Stimulated activated CD4-positive, alpha-beta T cell treated with anti-CD3 and anti-CD28 coated beads, Interleukin-4, amount 100 ng/mL, for 48 hours (primary cell): ENCODE measurements at regions not wholly inside any gene's neighbourhood (a gene's known extent, or its start where the extent isn't known, plus 50 kb on each side); places are given as distances from the start of the nearest gene placed in this dataset.
"Not testable (repeated sequence)": the region's sequence is repeated elsewhere in the genome, so short reads cannot be mapped to it uniquely, and the experiment has no call there.

Source experiments
- DNase-seq, 2 donors: peaks; one replicate each; pipeline ENCODE4 v3.0.0-alpha.2; 2020; ENCODE audit warnings: low read depth in 2 of 2

DNA sequence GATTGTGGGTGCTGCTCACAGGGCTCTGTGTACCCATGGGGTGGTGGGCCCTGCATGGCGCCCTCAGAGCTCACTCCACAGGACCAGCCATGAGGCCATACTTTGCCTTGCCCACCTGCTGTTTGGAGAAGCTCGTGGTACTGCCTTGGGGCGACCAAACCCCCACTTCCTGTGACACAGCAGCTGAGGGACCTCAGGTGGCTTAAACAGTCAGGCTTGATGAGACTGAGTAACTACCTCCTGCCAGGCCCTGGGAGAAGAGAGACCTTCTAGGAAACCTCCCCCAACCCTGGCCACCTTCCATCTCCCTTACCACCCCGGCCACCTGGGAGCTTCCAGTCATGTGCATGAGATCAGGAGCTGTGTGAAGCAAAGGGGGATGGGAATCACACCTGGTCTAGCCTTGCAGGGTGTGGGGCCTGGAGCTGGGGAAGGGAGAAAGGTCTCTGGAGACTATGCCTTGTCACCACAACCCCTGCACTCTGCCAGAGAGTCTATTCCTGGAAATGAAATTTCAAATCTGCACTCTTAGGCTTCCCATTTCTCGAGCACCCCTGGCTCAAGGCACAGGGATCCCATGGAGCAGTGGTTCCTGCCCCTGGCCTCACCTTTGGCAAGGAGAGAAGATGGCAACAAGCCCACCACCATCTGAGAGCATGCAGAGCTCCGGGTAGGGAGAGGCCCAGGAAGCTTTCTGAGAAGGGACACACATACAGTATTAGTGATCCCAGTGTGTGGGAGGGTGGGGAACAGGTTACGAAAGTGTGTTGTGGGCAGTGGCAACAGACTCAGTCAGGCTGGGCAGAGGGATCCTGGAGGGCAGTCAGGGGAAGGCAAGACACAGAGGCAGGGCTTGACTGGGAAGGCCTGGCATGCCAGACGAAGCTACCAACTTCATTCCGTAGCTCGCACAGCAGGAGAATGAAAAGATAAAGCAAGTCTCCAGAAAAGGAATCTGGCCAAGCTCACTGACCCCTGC lies 125.0 kb downstream of the URI1 start:
- DNase-seq, result no peak

DNA sequence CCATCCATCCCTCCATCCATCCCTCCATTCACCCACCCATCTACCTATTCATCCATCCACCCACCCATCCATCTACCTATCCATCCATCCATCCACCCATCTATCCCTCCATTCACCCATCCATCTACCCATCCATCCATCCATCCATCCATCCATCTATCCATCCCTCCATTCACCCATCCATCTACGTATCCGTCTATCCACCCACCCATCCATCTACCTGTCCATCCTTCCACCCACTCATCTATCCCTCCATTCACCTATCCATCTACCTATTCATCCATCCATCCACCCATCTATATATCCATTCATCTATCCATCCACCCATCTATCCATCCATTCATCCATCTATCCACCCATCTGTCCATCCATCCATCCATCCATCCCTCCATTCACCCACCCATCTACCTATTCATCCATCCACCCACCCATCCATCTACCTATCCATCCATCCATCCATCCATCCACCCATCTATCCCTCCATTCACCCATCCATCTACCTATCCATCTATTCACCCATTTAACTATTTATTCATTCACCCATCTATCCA lies 126.0 kb downstream of the URI1 start:
- not testable (repeated sequence) for DNase-seq

DNA sequence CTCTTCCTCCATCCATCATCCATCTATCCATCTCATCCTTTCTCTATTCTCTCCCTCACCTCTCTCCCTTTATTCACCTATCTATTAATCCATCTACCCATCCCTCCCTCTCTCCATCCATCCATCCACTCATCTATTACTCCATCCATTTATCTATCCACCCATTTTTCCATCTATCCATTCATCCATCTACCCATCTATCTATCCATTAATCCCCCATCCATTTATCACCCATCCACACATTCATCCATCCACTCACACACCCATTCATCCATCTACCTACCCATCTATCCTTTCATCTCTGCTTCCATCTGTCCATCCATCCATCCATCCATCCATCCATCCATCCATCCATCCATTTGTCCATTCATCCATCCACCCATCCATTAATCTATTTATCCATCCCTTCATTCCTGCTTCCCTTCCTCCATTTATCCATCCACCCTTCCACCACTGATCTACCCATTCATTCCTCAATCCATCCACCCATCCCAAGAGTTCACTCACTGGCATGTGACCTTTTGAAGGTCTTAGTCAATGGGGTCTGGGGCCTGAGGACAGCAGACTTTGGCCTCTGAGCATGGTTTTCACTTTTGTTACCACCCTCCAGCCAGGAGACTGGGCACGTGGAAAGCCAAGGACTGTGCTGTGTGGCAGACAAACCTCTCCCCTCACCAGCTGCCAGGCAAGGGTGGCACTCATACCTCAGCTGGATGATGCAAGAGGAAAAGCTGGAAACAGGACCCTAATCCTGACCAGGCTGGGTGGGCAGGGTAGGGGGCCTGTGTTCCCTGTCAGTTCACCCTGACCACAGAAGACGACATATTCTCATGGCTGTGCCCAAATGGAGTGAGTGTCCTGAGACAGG lies 126.7 kb downstream of the URI1 start:
- DNase-seq, result no peak

DNA sequence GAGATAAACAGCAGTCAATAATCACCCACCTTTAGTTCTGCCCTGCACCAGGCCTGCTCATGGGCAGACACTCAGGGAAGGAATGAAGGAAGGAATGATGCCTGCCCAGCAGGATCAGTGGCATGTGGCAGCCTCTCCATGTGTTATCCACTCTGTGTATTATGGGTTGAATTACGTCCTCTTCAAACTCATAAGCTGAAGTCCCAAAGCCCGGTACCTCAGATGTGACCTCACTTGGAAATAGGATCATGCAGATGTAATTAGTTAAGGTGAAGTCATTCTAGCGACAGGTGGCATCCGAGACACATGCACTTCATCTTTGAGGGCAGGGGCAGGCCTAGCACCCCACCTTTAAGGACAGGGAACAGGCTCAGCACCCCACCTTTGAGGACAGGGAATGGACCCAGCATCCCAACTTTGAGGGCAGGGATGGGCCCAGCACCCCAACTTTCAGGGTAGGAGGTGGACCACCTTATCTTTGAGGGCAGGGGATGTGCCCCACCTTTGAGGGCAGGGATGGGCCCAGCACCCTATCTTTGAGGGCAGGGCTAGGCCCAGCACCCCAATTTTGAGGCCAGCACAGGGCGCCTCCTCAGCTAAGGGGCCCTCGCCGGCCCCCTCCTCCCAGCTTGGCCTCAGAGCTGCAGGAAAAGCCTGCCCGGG lies 127.6 kb downstream of the URI1 start:
- DNase-seq, result no peak

DNA sequence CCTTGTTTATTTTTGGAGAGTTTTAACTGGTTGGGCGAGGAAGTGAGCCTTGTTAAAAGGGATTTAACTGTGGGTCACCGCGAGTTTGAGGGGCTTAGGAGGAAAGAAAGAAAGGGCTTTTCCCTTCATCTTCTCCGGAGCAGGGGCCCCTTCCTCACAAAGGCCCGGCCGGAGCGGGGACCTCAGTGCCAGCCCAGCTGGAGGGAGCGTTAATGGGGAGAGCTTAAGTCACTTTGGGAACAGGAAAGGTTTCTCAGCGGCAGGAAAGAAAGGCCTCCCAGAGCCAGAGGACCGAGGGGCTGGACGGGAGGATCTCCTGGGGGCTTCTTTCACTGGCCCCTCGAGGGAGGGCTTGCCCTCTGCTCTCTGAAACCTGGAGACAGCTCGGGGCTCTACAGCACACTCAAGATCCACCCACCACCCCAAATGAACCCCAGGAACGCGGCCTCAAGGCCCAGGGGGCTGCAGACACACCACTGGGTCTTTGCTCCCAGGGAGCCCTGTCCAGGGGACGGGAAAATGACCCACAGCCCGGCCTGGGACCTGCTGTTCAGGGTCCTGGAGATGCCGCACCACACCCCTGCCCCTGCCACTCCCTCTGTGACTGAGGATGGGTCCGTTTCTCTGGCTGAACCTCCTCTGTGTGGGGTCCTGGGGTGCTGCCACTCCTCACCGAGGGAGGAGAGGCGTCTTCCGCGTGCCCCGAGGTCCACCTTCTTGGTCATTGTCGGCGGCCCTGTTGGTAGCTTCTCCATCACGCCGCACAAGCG lies 128.3 kb downstream of the URI1 start:
- no peak for DNase-seq

DNA sequence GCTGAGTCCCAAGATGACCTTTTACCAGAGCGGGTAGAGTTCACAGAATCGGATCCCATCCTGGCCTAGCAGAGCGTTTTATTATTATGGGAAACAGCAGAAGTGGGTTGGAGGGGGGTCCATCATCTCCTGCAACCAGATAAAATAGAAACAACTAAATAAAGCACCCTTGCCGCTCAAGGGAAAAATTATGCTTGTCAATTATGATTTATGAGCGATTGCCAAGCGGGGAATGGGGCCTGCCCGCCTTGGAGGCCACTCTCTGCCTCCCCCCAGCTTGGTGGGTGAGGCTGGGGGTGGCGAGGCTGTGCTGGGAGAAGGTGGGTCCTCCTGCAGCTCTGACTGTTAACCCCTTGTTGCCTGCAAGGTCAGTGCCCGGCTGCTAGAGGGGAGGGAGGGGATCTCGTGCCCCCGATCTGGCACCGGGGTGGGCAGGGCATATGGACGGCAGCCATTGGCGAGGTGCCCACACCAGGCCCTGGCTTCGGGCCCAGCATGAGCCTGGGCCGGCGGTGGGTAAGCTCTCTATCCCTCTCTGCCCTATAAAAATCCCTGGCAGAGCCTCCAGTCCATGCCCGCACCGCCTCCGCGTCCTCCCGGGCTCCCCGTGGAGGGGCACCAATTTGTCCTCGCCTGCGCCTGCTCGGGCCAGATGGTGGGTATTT lies 129.1 kb downstream of the URI1 start:
- DNase-seq, result no peak

DNA sequence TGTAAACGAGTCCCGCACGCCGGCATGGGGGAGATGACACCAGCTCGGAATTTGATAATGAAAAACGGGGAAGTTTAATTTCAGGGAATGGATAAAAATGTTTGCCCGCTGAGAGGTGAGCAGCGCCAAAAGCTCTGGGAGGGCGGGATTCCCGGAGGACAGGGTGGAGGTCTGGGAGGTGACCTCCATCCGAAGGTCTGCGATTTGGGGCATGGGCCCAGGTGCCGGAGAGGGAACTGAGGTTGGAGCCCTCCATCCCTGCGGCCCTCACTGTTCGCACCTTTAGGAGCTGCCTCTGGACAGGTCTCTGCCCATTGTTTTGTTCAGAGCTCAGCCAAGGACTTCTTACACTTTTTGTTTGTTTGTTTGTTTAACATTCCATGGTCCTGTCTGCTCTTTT lies 129.8 kb downstream of the URI1 start:
- DNase-seq, result no peak

DNA sequence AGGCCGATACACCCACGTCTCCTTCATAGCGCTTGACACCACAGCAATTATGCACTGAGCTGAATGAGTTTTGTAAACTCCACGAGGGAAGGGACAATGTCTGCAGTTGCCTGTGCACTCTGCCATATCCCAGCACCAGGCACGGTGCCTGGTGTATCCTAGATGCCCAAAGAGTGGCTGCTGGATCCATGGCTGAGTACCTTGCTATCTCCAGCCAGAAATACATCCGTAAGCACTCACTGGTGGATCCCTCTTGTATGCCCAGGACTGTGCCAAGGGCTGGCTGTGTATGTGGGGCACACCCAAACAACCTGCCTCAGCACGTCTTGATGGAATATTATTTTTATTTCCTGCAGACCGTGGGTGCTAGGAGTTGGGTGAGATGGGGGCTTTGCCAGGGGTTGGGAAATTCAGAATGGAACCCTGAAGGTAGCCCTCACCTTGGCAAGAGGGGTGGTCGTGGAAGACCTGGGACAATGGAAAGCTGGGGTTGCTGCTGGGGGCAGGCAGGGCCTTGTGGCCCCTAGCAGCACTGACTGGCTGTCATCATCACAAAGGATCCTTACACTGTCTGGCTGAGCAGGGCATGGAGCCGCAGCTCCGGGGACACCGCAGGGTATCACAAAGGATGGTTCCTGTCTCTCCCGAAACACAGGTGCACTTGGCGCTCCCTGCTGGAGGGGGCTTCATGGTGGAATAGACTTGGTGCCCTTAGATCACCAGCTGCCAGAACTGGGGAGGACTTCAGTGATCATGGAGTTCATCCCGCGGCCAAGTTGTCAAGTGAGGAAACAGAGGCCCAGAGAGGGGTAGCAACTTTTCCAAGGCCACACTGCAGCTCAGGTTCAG lies 131.3 kb downstream of the URI1 start:
- DNase-seq, result no peak

DNA sequence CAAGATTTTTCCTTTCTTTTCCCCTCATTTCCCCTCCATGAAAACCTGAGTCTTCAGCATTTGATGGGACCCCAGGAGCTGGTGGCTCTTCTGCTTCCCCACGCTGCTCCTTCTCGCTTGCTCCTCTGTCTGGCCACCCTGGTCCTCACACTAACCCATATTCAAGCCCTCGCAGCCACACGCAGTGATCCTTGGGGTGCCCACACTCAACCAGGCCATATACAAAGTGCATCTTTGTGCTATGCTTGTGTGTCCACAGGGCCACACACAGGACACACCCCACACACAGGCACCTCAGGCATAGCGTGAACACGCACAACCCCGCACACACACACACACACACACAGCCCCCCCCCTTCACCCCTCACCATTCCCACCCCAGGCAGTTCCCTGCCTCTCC lies 132.1 kb downstream of the URI1 start:
- DNase-seq, result no peak

DNA sequence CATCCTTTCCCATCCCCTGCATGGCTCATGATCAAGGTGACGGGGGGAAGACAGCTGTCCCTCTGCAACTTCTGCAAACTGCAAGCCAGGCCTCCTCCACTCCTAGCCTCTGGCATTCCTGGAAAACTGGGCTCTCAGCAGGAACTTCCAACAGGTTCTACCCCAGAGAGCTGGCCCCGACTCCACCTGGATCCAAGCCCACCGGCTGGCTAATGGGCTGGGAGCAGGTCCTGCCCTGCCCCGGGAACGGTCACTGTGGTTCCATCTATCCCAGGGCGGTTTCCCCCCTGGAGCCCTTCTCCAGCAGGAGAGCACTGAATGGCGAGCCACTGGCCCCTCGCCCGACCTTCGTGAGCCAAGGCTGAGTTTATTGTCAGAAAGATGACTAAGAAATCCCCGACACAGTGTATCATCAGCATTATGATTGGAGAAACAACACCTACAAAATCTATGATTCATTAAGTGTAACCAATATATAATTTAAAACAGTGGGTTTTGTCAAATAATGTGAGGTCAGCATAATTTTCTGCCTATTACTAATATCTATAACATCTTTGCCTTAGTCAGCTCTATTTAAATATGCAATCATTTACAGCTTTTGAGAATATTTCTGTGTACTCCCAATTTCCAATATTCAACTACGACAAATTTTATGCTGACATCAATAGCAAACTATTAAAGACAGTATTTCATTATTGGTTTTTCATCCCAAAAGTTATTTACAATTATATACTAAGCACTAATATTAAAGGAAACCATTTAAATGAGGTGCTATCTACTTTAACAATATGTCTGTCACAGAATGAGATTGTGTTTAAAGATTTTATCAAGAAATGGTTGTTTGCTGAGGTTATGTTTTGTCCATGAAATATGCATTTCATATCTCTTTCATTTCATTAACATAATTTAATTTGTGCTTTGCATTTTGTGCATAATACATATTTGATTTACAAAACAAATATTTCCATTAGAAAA lies 133.0 kb downstream of the URI1 start:
- no peak for DNase-seq

DNA sequence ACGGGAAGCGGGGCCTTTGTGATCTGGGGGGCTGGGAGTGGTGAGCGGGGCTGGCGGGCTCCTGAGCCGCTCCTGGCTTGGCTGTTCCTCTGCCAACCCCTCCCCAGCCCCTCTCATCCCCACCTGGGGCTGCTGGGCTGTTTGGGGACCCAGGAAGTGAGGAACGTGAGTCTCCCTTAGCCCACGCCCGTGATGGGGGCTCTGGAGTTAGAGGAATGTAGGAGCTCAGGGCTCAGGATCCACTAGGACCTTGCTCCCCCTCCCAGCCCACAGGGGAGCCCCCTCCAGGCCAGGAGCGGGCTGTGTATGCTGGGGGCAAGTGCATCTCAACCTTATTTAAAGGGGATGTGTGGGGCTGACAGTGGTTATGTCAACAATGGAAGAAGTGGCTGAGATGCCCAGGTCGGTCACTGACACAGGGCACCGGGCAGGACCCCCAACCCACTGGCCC lies 134.1 kb downstream of the URI1 start:
- DNase-seq, result no peak

DNA sequence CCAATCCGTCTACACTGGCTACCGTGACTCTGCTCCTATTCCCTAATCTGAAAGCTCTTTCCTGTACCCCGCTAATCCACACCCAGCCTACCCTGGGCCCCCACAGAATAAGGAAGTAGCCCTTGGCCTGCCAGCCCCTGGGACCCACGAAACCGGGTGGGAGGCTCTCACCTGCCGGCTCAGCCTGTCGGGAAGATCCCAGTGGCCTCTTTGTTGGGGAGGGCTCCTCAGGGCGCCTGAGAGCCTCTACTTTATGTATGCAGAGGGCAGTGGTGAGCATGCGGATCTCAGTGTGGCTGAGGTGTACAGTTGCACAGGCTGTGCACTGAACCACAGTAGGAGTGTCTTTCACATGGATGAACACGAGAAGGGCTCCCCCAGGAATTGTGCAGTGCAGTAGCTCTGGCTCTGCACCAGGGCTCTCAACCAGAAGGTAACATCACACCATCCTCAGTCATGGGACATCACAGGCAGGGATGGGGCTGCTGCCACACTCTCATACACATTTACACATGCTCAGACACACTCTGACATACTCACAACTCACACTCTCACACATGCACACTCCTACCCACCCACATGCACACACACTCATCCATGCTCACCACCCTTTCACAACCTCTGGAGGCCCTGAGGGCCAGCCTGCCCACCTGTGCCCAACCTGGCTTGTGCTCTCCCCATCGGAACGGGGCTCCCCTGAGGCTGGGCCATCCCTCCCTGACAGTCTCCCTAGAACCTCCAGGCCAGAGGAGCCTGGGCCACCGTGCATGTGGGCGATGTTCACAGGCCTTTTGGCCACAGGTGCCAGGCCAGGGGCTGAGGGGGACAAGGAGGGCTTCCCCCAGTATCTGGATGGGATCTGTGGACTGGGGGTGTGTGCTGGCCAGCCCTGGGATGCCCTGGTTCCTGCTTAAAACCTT lies 135.0 kb downstream of the URI1 start:
- DNase-seq, result no peak

DNA sequence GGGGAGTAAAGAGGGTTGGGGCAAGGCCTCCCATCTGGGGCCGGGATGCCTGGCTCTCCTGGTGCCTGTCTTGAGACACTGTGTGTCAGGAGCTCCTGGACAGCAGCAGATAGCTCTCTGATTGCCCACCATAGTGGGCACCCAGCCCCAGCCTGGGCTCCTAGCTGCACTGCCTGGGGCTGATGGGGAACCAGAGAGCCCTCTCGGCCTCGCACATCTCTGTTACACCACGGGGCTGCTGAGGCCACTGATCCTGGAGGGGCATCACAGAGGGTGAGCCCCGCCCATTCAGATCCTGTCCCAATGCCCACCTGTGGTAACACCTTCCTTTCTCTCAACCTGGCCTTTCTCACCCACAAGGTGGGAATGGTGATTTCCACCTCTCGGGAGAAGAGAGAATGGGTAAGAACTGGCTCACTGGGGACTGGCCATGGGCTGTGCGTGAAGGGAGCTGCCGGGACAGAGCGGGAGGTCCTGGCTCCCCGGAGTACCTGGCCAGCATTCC lies 135.9 kb downstream of the URI1 start:
- DNase-seq, result no peak

DNA sequence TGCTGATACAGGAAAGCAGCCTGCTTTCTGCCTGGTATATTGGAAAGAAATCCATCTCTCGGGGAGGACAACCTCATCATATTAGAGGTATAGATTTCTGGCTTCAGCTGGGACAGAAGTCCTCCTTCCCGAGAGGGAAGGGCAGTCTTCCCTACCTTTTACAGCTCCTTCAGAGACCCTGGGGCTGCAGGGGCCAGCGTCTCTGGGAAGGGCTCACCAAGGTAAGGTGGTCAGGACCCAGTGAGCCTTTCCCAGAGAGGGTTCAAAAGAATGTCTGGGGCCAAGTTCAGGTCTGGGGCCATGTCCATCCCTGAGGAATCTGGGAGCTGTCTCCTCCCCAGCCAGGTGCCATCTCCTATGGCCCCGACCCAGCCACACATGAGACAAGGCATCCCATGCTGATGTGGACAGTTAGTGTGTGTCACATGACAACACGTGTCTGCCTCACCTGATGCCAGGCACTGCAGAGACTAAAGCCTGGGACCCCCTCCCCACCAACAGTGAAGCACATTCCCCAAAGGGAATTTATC lies 136.4 kb downstream of the URI1 start:
- no peak for DNase-seq

DNA sequence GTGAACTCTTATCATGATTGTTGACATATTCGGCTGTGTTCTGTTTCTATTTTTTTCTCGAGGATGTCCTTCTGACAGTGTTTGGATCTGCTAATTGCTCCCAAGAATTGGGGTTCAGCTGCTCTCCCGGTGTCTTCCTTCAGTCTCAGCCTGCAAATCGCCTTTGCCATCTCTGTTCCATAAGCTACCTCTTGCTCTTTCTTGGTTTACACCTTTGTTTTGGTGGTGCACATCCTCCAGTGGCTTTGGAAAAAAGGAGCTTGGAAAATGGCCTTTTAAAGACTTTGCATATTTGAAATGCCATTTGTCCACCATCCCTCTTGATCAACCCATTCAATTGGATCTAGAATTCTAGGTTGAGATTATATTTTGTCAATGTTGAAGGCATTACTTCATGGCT lies 137.2 kb downstream of the URI1 start:
- no peak for DNase-seq

DNA sequence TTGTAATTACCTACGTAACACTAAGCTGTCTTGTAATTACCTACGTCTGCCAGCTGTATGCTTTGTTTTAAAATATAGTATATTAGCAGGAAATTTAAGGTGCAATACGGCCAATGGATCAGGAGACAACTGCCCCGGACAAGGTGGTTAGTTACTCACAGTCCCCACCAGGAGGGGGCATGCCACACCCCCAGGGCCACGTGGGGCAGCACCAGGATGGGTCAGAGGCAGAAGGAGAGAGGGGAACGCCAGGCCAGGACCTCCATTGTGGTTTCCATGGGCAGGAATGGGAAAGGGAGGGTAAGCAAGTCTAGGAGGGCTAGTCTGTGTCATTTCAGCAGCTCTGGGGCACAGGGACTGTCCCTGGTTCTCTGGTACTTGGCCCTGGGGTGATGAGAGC lies 140.1 kb downstream of the URI1 start:
- no peak for DNase-seq

DNA sequence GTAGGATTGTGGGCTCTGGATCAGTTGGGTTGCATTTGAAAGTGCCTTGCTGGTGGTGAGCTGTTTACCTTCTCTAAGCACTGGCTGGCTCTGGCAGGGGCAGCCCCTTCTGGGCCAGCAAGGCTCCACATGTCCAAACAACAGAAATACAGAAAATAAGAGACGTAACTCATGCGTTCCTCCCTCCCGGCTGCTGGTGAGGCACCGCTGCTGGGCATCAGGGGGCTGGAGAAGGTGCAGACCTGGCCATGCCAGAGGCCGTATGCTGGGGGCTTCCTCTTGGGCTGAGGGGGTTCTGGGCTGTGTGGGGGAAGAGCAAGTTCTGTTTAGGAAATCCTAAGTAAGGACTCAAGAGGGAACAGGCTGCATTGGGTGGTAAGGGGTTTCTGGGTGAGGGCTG lies 140.6 kb downstream of the URI1 start:
- DNase-seq, result no peak
